Breast epithelium (tissue), 3 donors: ENCODE measurements at regions not wholly inside any gene's neighbourhood (a gene's known extent, or its start where the extent isn't known, plus 50 kb on each side); places are given as distances from the start of the nearest gene placed in this dataset.
"Not testable (repeated sequence)": the region's sequence is repeated elsewhere in the genome, so short reads cannot be mapped to it uniquely, and the experiment has no call there.

ENCODE experiments used
- CTCF ChIP-seq, 3 donors: fragments of 450-650 bp; IDR thresholded peaks; one replicate each; pipeline ENCODE4 v1.5.1; 2016 to 2017; ENCODE audit warnings: antibody characterized with exemption in 3 of 3, mild to moderate bottlenecking in 3 of 3, moderate library complexity in 3 of 3
- POLR2A ChIP-seq: fragments of 450-650 bp; IDR thresholded peaks from one replicate; pipeline ENCODE4 v1.6.1; 2016; ENCODE audit warnings: antibody characterized with exemption, mild to moderate bottlenecking, moderate library complexity
- POLR2AphosphoS5 ChIP-seq, 3 donors: sonication (generic); formaldehyde crosslinking; IDR thresholded peaks; one replicate each; pipeline ENCODE4 v1.6.1; 2017; ENCODE audit warnings: antibody characterized with exemption in 3 of 3

DNA sequence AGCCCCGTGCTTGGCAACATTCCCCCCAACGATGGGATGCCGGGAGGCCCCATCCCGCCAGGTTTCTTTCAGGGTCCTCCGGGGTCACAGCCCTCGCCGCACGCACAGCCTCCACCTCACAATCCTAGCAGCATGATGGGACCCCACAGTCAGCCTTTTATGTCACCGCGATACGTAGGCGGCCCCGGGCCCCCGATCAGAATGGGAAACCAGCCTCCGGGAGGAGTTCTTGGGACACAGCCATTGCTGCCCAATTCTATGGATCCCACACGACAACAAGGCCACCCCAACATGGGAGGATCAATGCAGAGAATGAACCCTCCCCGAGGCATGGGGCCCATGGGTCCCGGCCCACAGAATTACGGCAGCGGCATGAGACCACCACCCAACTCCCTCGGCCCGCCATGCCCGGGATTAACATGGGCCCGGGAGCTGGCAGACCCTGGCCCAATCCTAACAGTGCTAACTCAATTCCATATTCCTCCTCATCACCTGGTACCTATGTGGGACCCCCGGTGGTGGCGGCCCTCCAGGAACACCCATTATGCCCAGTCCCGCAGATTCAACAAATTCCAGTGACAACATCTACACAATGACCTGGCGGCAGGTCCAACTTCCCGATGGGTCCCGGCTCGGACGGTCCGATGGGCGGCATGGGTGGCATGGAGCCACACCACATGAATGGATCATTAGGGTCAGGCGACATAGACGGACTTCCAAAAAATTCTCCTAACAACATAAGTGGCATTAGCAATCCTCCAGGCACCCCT, 116.0 kb upstream of the CDK13 start:
- not testable (repeated sequence) for TF ChIP-seq CTCF (IDR thresholded peaks at IDR 0.05); POLR2A; POLR2AphosphoS5 (IDR thresholded peaks at IDR 0.05)
